Gastroesophageal sphincter (tissue), 3 donors: ENCODE measurements at regions not wholly inside any gene's neighbourhood (a gene's known extent, or its start where the extent isn't known, plus 50 kb on each side); places are given as distances from the start of the nearest gene placed in this dataset.

Experiments used
- EP300 ChIP-seq: sonication (generic); formaldehyde crosslinking; IDR thresholded peaks from one replicate; pipeline ENCODE4 v1.6.1; 2017; ENCODE audit warnings: antibody characterized with exemption, mild to moderate bottlenecking
- POLR2A ChIP-seq, 2 donors: fragments of 450-650 bp; IDR thresholded peaks; one replicate each; pipeline ENCODE4 v1.6.1; 2017; ENCODE audit warnings: antibody characterized with exemption in 2 of 2, mild to moderate bottlenecking in 2 of 2, moderate library complexity in 1 of 2
- TF ChIP-seq, protein P1 (sequence below), 4 experiments: fragments of 200-600 bp in 2 of 4; fragments of 450-650 bp in 2 of 4; sonication (generic) in 1 of 4; IDR thresholded peaks; one replicate each; pipeline ENCODE4 v1.5.1; 2017 to 2019; ENCODE audit warnings: antibody characterized with exemption in 4 of 4, mild to moderate bottlenecking in 2 of 4, moderate library complexity in 2 of 4

DNA sequence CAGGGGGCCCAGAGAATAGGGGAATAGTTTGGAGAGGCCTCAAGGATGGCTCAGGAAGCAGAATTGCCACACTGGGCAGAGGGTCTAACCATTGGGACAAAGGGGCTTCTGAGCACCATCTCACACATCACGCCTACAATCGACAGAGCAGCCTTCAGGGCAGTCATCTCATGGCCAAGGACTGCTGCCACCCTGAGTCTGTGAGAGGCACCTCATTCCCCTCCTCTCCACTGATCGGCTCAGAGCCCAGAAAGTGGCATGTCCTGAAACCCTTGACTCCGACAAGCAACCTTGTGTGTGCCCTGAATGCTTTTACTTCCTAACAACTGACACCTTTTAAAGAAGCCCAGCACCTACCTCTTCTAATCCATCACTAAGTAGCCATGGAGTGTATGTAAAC lies 128.9 kb upstream of the PTPN3 start:
- TF ChIP-seq, protein P1, sequence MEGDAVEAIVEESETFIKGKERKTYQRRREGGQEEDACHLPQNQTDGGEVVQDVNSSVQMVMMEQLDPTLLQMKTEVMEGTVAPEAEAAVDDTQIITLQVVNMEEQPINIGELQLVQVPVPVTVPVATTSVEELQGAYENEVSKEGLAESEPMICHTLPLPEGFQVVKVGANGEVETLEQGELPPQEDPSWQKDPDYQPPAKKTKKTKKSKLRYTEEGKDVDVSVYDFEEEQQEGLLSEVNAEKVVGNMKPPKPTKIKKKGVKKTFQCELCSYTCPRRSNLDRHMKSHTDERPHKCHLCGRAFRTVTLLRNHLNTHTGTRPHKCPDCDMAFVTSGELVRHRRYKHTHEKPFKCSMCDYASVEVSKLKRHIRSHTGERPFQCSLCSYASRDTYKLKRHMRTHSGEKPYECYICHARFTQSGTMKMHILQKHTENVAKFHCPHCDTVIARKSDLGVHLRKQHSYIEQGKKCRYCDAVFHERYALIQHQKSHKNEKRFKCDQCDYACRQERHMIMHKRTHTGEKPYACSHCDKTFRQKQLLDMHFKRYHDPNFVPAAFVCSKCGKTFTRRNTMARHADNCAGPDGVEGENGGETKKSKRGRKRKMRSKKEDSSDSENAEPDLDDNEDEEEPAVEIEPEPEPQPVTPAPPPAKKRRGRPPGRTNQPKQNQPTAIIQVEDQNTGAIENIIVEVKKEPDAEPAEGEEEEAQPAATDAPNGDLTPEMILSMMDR (IDR thresholded peaks at IDR 0.05): no peak
- no peak for TF ChIP-seq EP300
- TF ChIP-seq POLR2A (IDR thresholded peaks at IDR 0.05): no peak
